A549 (cell line): ENCODE measurements at regions not wholly inside any gene's neighbourhood (a gene's known extent, or its start where the extent isn't known, plus 50 kb on each side); places are given as distances from the start of the nearest gene placed in this dataset.

ENCODE experiments used
- CEBPB ChIP-seq, 2 experiments: fragments of >200 bp in 1 of 2; sonication (Bioruptor Twin) in 1 of 2; formaldehyde crosslinking in 1 of 2; IDR thresholded peaks; 2 replicates each; pipeline ENCODE4 v1.6.1; 2012 to 2016
- CHD2 ChIP-seq: fragments of 150-350 bp; IDR thresholded peaks from 2 replicates; pipeline ENCODE4 v1.6.1; 2014; ENCODE audit warnings: low read length; ENCODE audit not compliant: partially characterized antibody
- EHMT2 ChIP-seq: fragments of 200-600 bp; sonication (generic); IDR thresholded peaks from 2 replicates; pipeline ENCODE4 v1.6.1; 2016; ENCODE audit warnings: antibody characterized with exemption, low read depth, mild to moderate bottlenecking, moderate library complexity
- EP300 ChIP-seq, 2 experiments: fragments of >200 bp; sonication (Bioruptor Twin); formaldehyde crosslinking; IDR thresholded peaks; 2 replicates in 1 of 2; 3 replicates in 1 of 2; pipeline ENCODE4 v1.6.1; 2016 to 2017
- JUN ChIP-seq, 2 experiments: fragments of >200 bp; sonication (Bioruptor Twin); formaldehyde crosslinking; IDR thresholded peaks; 2 replicates in 1 of 2; 3 replicates in 1 of 2; pipeline ENCODE4 v1.6.1; 2016 to 2017
- JUNB ChIP-seq: fragments of >200 bp; sonication (Bioruptor Twin); formaldehyde crosslinking; IDR thresholded peaks from 2 replicates; pipeline ENCODE4 v1.6.1; 2016
- PHF8 ChIP-seq: fragments of 200-600 bp; sonication (generic); IDR thresholded peaks from 2 replicates; pipeline ENCODE4 v1.6.1; 2016; ENCODE audit warnings: low read depth, mild to moderate bottlenecking, antibody characterized with exemption, moderate library complexity, borderline replicate concordance
- POLR2A ChIP-seq: IDR thresholded peaks from 2 replicates; pipeline ENCODE4 v1.6.1; 2012; ENCODE audit warnings: mild to moderate bottlenecking, low read length
- RCOR1 ChIP-seq: fragments of 150-350 bp; IDR thresholded peaks from 2 replicates; pipeline ENCODE4 v1.6.1; 2014; ENCODE audit warnings: antibody characterized with exemption, low read length, low read depth
- RNF2 ChIP-seq: fragments of 200-600 bp; sonication (generic); IDR thresholded peaks from 2 replicates; pipeline ENCODE4 v1.6.1; 2016; ENCODE audit warnings: low read depth, mild to moderate bottlenecking, antibody characterized with exemption, moderate library complexity, borderline replicate concordance
- TF ChIP-seq, protein P1 (sequence below): fragments of >200 bp; sonication (Bioruptor Twin); formaldehyde crosslinking; IDR thresholded peaks from 3 replicates; pipeline ENCODE4 v1.5.1; 2016
- TF ChIP-seq, protein P2 (sequence below): fragments of 450-650 bp; IDR thresholded peaks from 2 replicates; pipeline ENCODE4 v1.6.1; 2014; ENCODE audit warnings: antibody characterized with exemption

DNA sequence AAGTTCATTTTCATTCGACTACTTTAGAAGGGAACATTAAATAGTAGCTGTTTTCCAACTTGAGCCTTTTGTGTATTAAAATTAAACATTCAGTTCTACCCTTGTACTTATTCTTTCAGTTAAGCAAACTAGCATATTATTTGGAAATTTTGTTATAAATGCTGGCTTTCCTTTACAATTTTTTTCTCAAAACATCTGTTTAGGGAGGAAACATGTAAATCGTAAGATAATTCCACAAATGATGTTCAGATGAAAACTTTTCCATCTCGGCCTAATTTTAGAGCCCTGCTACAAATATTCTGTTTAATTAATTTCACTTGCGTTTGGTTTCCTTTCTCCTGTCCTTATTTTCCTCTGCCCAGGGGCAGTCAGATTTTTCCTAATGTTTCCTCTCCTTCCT, 476.2 kb upstream of the RGMA start:
- TF ChIP-seq, protein P1, sequence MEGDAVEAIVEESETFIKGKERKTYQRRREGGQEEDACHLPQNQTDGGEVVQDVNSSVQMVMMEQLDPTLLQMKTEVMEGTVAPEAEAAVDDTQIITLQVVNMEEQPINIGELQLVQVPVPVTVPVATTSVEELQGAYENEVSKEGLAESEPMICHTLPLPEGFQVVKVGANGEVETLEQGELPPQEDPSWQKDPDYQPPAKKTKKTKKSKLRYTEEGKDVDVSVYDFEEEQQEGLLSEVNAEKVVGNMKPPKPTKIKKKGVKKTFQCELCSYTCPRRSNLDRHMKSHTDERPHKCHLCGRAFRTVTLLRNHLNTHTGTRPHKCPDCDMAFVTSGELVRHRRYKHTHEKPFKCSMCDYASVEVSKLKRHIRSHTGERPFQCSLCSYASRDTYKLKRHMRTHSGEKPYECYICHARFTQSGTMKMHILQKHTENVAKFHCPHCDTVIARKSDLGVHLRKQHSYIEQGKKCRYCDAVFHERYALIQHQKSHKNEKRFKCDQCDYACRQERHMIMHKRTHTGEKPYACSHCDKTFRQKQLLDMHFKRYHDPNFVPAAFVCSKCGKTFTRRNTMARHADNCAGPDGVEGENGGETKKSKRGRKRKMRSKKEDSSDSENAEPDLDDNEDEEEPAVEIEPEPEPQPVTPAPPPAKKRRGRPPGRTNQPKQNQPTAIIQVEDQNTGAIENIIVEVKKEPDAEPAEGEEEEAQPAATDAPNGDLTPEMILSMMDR, result no peak
- no peak for TF ChIP-seq CEBPB (IDR thresholded peaks at IDR 0.05)
- no peak for TF ChIP-seq EHMT2
- TF ChIP-seq EP300 (IDR thresholded peaks at IDR 0.05), result no peak
- TF ChIP-seq JUNB, result no peak
- TF ChIP-seq CHD2, result no peak
- no peak for TF ChIP-seq PHF8
- no peak for TF ChIP-seq RCOR1
- TF ChIP-seq POLR2A, result no peak
- TF ChIP-seq JUN (IDR thresholded peaks at IDR 0.05), result no peak
- TF ChIP-seq, protein P2, sequence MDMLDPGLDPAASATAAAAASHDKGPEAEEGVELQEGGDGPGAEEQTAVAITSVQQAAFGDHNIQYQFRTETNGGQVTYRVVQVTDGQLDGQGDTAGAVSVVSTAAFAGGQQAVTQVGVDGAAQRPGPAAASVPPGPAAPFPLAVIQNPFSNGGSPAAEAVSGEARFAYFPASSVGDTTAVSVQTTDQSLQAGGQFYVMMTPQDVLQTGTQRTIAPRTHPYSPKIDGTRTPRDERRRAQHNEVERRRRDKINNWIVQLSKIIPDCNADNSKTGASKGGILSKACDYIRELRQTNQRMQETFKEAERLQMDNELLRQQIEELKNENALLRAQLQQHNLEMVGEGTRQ, result no peak
- TF ChIP-seq RNF2, result no peak
